Fibroblast of mammary gland (primary cell): ENCODE measurements at regions not wholly inside any gene's neighbourhood (a gene's known extent, or its start where the extent isn't known, plus 50 kb on each side); places are given as distances from the start of the nearest gene placed in this dataset.
A peak's percentile ranks its signal among the peaks of the same experiment; 100 is the strongest.
"Not testable (repeated sequence)": the region's sequence is repeated elsewhere in the genome, so short reads cannot be mapped to it uniquely, and the experiment has no call there.

ENCODE experiments used
- DNase-seq: peaks from one replicate; pipeline ENCODE4 v3.0.0-alpha.2; 2010; ENCODE audit warnings: low read depth
- H3K4me3 ChIP-seq: 2 replicates; pipeline ENCODE4 v1.5.1; 2011; ENCODE audit warnings: low read depth, mild to moderate bottlenecking, low read length, moderate library complexity; ENCODE audit not compliant: control insufficient read depth
- CTCF ChIP-seq: conservative IDR thresholded peaks from 2 replicates; pipeline ENCODE4 v1.5.1; 2011; ENCODE audit warnings: low read depth, low read length, inconsistent platforms; ENCODE audit not compliant: control insufficient read depth, insufficient read depth

- TF ChIP-seq CTCF, result no peak
- no peak overlapping the region for H3K4me3 ChIP-seq
- no peak for DNase-seq
These were observed 145.9 kb upstream of the ADCY2 start for GRCh38 chr5:7250004-7250403.

GRCh38 chr5:7250611-7251010 is 145.3 kb upstream of the ADCY2 start:
- no peak for DNase-seq
- H3K4me3 ChIP-seq, result no peak overlapping the region
- no peak for TF ChIP-seq CTCF

- no peak for TF ChIP-seq CTCF
- no peak for DNase-seq
- no peak overlapping the region for H3K4me3 ChIP-seq
These were observed 144.8 kb upstream of the ADCY2 start for GRCh38 chr5:7251132-7251531.

GRCh38 chr5:7261049-7261448 is 134.9 kb upstream of the ADCY2 start:
- DNase-seq, result peak; percentile 65
- peak; percentile 74 for TF ChIP-seq CTCF
- no peak overlapping the region for H3K4me3 ChIP-seq

GRCh38 chr5:7261900-7262299 is 134.0 kb upstream of the ADCY2 start:
- no peak for DNase-seq
- H3K4me3 ChIP-seq, result no peak overlapping the region
- no peak for TF ChIP-seq CTCF

GRCh38 chr5:7263398-7264015 is 132.4 kb upstream of the ADCY2 start:
- not testable (repeated sequence) for DNase-seq

GRCh38 chr5:7265776-7266175 is 130.2 kb upstream of the ADCY2 start:
- DNase-seq, H3K4me3 ChIP-seq: not testable (repeated sequence)

More at GRCh38 chr5:7263398-7264015, 132.4 kb upstream of the ADCY2 start:
- not testable (repeated sequence) for H3K4me3 ChIP-seq

- H3K4me3 ChIP-seq, DNase-seq: not testable (repeated sequence)
These were observed 127.2 kb upstream of the ADCY2 start for GRCh38 chr5:7268722-7269121.
